GM18498 (cell line): ENCODE measurements at regions not wholly inside any gene's neighbourhood (a gene's known extent, or its start where the extent isn't known, plus 50 kb on each side); places are given as distances from the start of the nearest gene placed in this dataset.
"Not testable (repeated sequence)": the region's sequence is repeated elsewhere in the genome, so short reads cannot be mapped to it uniquely, and the experiment has no call there.

Experiments
- ATAC-seq: cut with Tn5 transposase; IDR thresholded peaks from one replicate; pipeline ENCODE4 v1.9.1; 2021; ENCODE audit warnings: mild to moderate bottlenecking, moderate library complexity; ENCODE audit not compliant: unreplicated experiment

- ATAC-seq: no peak
Observed at GRCh38 chr6:8181160-8181881, 79.0 kb upstream of the EEF1E1 start.

- no peak for ATAC-seq
Observed at GRCh38 chr6:8180327-8181159, 78.2 kb upstream of the EEF1E1 start.

GRCh38 chr6:8177721-8178120 is 75.4 kb upstream of the EEF1E1 start:
- ATAC-seq: no peak

- ATAC-seq: no peak
Observed at GRCh38 chr6:8175046-8175777, 72.9 kb upstream of the EEF1E1 start.

- ATAC-seq: no peak
Observed at GRCh38 chr6:8174571-8174970, 72.2 kb upstream of the EEF1E1 start.

GRCh38 chr6:8172530-8172929 is 70.2 kb upstream of the EEF1E1 start:
- ATAC-seq: no peak

GRCh38 chr6:8170754-8171153 is 68.4 kb upstream of the EEF1E1 start:
- no peak for ATAC-seq

- ATAC-seq: no peak
Observed at GRCh38 chr6:8170245-8170644, 67.9 kb upstream of the EEF1E1 start.

GRCh38 chr6:8166156-8166555 is 63.8 kb upstream of the EEF1E1 start:
- ATAC-seq: no peak

- ATAC-seq: not testable (repeated sequence)
Observed at GRCh38 chr6:8165008-8165407, 62.7 kb upstream of the EEF1E1 start.

- ATAC-seq: not testable (repeated sequence)
Observed at GRCh38 chr6:8164281-8164680, 61.9 kb upstream of the EEF1E1 start.

GRCh38 chr6:8159966-8160365 is 57.6 kb upstream of the EEF1E1 start:
- ATAC-seq: no peak

- ATAC-seq: no peak
Observed at GRCh38 chr6:8157839-8158238, 55.5 kb upstream of the EEF1E1 start.

GRCh38 chr6:8155259-8156012 is 53.1 kb upstream of the EEF1E1 start:
- no peak for ATAC-seq
